DOHH2 (cell line): ENCODE measurements at regions not wholly inside any gene's neighbourhood (a gene's known extent, or its start where the extent isn't known, plus 50 kb on each side); places are given as distances from the start of the nearest gene placed in this dataset.

Source experiments
- H3F3A ChIP-seq: fragments of 200-600 bp; sonication (generic), shearing (Covaris generic); 2 replicates; pipeline ENCODE4 v1.6.0; 2016; ENCODE audit warnings: antibody characterized with exemption, mild to moderate bottlenecking; ENCODE audit not compliant: control insufficient read depth, insufficient read depth
- H3K27ac ChIP-seq: fragments of 200-600 bp; sonication (generic); 2 replicates; pipeline ENCODE4 v1.5.1; 2014; ENCODE audit warnings: low read depth, mild to moderate bottlenecking, low read length, moderate library complexity
- H3K27me3 ChIP-seq: fragments of 200-600 bp; sonication (generic); 2 replicates; pipeline ENCODE4 v1.6.1; 2014; ENCODE audit warnings: mild to moderate bottlenecking, low read length, mixed read lengths; ENCODE audit not compliant: control insufficient read depth
- H3K36me3 ChIP-seq: fragments of 200-600 bp; sonication (generic); 2 replicates; pipeline ENCODE4 v1.6.1; 2014; ENCODE audit warnings: mild to moderate bottlenecking, low read length, moderate library complexity, mixed read lengths; ENCODE audit not compliant: control insufficient read depth
- H3K4me1 ChIP-seq: fragments of 200-600 bp; sonication (generic); 2 replicates; pipeline ENCODE4 v1.6.1; 2014; ENCODE audit warnings: mild to moderate bottlenecking, low read length, mixed read lengths; ENCODE audit not compliant: control insufficient read depth
- H3K4me2 ChIP-seq: fragments of 200-600 bp; sonication (generic); 2 replicates; pipeline ENCODE4 v1.6.0; 2014; ENCODE audit warnings: mild to moderate bottlenecking, low read length, moderate library complexity
- H3K4me3 ChIP-seq: fragments of 200-600 bp; sonication (generic); 2 replicates; pipeline ENCODE4 v1.5.1; 2014; ENCODE audit warnings: mild to moderate bottlenecking, low read length, mixed read lengths
- H3K79me2 ChIP-seq: fragments of 200-600 bp; sonication (generic); 2 replicates; pipeline ENCODE4 v1.6.1; 2014; ENCODE audit warnings: mild to moderate bottlenecking, low read length, mixed read lengths; ENCODE audit not compliant: control insufficient read depth
- H3K9me2 ChIP-seq: fragments of 200-600 bp; sonication (generic); replicated peaks from 2 replicates; pipeline ENCODE4 v1.6.1; 2014; ENCODE audit warnings: mild to moderate bottlenecking, low read length, mixed read lengths; ENCODE audit not compliant: control insufficient read depth
- H3K9me3 ChIP-seq: fragments of 200-600 bp; sonication (generic); 2 replicates; pipeline ENCODE4 v1.6.1; 2014; ENCODE audit warnings: antibody characterized with exemption, low read length, mixed read lengths; ENCODE audit not compliant: control insufficient read depth, insufficient read depth
- H4K20me1 ChIP-seq: fragments of 200-600 bp; sonication (generic); 2 replicates; pipeline ENCODE4 v1.6.0; 2014; ENCODE audit warnings: low read depth, mild to moderate bottlenecking, antibody characterized with exemption, low read length, moderate library complexity; ENCODE audit not compliant: control insufficient read depth, insufficient read depth
- EZH2phosphoT487 ChIP-seq: fragments of 200-600 bp; sonication (generic); IDR thresholded peaks from 2 replicates; pipeline ENCODE4 v1.6.1; 2017; ENCODE audit warnings: borderline replicate concordance, mild to moderate bottlenecking, antibody characterized with exemption, low read length, moderate library complexity, mixed read lengths
- TF ChIP-seq, protein P1 (sequence below): fragments of 200-600 bp; sonication (generic); IDR thresholded peaks from one replicate; pipeline ENCODE4 v1.5.1; 2014; ENCODE audit warnings: antibody characterized with exemption, mild to moderate bottlenecking, low read depth, low read length; ENCODE audit not compliant: poor library complexity, severe bottlenecking

DNA sequence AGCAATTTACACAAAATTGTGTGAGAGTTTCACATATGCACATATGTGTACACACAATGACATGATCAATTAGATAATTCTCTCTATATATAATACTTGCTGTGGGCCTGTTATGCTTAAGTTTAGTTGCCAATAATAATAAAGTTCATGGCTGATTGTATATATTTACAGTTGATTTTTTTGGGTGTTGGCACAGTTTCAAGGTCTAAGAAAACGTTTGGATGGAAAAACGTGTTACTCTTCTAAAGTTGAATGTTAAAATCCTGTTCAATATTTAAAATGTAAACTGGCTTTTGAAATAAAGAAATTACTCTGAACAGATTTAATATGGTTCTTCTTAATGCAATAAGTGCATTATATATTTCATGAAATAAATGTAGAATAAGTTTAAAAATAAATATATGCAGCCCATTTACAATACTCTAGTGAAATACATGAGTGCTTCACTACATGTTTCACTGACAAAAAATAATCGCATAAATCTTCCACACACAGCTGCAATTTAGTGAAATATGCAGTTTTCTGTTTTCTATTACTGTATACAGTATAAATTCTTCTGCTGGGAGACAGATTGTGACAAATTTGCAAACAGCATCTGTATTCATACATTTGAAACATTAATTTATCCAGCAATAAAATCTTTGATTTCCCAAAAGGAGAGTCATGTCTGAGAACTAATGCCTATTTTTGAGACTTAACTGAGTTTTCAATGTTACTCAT, 586.9 kb upstream of the KLHL1 start:
- H3K27ac ChIP-seq: no peak overlapping the region

DNA sequence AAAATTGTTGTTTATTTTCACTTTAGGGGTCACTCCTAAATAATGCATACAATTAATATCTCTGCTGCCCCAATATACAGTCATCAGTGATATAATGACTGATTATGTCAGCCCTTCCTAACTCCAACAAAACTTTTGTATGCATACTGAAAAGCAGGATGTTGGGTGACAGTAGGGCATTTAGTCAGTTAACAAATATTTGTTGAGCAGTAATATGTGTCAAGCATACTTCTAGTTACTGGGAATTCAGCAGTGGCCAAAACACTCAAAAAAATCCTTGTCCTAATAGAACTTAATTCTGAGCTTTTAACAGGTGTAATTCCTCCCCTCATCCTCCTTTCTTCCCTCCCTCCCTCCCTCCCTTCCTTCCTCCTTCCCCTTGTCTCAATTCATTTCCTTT, 560.7 kb upstream of the KLHL1 start:
- H3K9me3 ChIP-seq: peaks cover 4% of the 10 kb centered on the region; the same call in 1 of the 2 replicates
- no peak overlapping the region for H3K4me3 ChIP-seq
- H3K27me3 ChIP-seq: no peaks in the 10 kb centered on the region
- H3F3A ChIP-seq: no peaks in the 10 kb centered on the region
- no peaks in the 10 kb centered on the region for H3K4me1 ChIP-seq
- no peaks in the 10 kb centered on the region for H3K36me3 ChIP-seq
- H3K79me2 ChIP-seq: no peaks in the 10 kb centered on the region
- TF ChIP-seq, protein P1, sequence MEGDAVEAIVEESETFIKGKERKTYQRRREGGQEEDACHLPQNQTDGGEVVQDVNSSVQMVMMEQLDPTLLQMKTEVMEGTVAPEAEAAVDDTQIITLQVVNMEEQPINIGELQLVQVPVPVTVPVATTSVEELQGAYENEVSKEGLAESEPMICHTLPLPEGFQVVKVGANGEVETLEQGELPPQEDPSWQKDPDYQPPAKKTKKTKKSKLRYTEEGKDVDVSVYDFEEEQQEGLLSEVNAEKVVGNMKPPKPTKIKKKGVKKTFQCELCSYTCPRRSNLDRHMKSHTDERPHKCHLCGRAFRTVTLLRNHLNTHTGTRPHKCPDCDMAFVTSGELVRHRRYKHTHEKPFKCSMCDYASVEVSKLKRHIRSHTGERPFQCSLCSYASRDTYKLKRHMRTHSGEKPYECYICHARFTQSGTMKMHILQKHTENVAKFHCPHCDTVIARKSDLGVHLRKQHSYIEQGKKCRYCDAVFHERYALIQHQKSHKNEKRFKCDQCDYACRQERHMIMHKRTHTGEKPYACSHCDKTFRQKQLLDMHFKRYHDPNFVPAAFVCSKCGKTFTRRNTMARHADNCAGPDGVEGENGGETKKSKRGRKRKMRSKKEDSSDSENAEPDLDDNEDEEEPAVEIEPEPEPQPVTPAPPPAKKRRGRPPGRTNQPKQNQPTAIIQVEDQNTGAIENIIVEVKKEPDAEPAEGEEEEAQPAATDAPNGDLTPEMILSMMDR: no peak
- no peak for TF ChIP-seq EZH2phosphoT487
- H4K20me1 ChIP-seq: no peaks in the 10 kb centered on the region
- no peaks in the 10 kb centered on the region for H3K9me2 ChIP-seq
- H3K27ac ChIP-seq: no peak overlapping the region
- H3K4me2 ChIP-seq: no peak overlapping the region

More for the DNA sequence above, 586.9 kb upstream of the KLHL1 start:
- Histone ChIP-seq H3K79me2 (no peaks in the 10 kb centered on the region), H3K36me3 (no peaks in the 10 kb centered on the region), H3K4me3 (no peak overlapping the region), H3K4me1 (no peaks in the 10 kb centered on the region), H3K9me2 (no peaks in the 10 kb centered on the region), H3F3A (no peaks in the 10 kb centered on the region), H3K4me2 (no peak overlapping the region), H4K20me1 (no peaks in the 10 kb centered on the region), H3K9me3 (no peaks in the 10 kb centered on the region), H3K27me3 (no peaks in the 10 kb centered on the region)
- TF ChIP-seq, protein P1: no peak
- TF ChIP-seq EZH2phosphoT487: no peak

- H3F3A ChIP-seq: no peaks in the 10 kb centered on the region
- no peak overlapping the region for H3K27ac ChIP-seq
- no peaks in the 10 kb centered on the region for H3K79me2 ChIP-seq
- no peaks in the 10 kb centered on the region for H4K20me1 ChIP-seq
- H3K9me2 ChIP-seq: no peaks in the 10 kb centered on the region
- H3K4me3 ChIP-seq: no peak overlapping the region
- H3K36me3 ChIP-seq: no peaks in the 10 kb centered on the region
- no peak overlapping the region for H3K4me2 ChIP-seq
- H3K27me3 ChIP-seq: no peaks in the 10 kb centered on the region
- no peaks in the 10 kb centered on the region for H3K4me1 ChIP-seq
- TF ChIP-seq, protein P1: no peak
- no peak for TF ChIP-seq EZH2phosphoT487
- peaks cover 4% of the 10 kb centered on the region; the same call in 1 of the 2 replicates for H3K9me3 ChIP-seq
Observed at GRCh38 chr13:70668293-70668692, 560.0 kb upstream of the KLHL1 start.
